NOMO-1 treated with dmso at 0.1 percent for 144 hours (cell line): ENCODE measurements at regions not wholly inside any gene's neighbourhood (a gene's known extent, or its start where the extent isn't known, plus 50 kb on each side); places are given as distances from the start of the nearest gene placed in this dataset.

Source experiments
- DNase-seq: peaks from one replicate; lab custom pipeline; 2025; ENCODE audit not compliant: unreplicated experiment; lab: John Stamatoyannopoulos, UW

DNA sequence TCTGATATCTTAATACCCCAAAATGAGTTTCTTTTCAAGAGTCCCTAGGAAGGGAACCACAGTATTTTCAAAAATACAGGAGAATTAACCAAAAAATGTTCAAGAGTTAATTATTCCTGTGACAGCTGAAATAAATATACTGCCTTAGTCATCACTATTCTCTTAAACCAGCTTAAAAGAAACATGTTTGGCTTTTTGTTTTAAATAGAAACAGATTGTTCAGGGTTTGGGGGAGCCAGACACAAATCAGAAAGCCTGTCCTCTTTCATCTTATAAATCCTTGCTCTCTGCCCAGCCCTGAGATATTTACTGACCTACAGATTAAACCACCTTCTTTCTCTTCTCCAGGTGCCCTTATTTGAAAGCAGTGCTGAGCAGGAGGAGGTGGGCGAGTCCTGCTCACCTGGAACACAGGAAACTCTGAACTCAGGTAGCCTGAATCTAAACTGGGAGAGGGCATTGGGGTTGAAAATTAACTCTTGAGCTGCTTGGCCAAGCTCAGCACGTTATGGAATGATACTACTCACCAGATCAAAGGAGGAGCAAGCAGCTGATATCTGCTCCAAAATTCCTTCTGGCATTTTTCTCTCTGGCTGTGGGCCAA lies 84.1 kb upstream of the SPRED1 start:
- DNase-seq, result no peak

DNA sequence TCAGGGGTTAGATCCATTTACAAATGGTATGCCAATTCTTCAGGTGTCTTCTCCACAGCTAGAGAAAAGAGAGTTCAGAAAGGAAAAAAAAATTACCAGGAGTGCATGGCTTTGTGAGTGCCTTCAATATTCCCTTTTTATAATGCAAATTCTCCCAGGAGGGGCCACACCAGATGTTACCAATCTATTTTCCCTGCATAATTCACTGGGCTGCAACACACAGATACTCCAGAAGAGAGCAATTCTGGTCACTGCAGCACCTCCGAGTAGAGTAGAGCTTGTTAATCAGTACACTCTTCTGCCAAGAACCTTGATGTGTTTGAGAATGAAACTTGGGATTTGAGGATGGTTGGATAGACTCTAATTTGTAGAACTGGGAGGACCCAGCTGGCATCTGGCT lies 80.7 kb upstream of the SPRED1 start:
- no peak for DNase-seq

DNA sequence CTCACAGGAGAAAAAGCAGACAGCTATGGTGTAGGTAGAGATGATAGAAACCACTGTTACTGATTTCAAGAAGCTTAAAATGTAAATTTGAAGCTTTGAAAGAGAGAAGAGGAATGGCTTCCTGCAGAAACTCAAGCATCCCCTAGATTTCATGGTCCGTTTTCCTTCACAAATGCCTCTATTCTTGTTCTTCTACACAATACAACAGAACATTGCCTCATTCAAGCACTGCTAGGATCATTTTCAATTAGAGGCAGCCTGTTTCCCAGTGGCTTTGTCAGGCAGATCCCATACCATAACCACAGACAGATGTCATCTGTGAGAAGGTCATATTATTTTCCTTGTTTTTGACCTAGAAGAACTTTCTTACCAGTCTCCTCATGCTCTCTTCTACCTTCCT lies 77.9 kb upstream of the SPRED1 start:
- DNase-seq, result no peak

- DNase-seq, result no peak
These were observed 76.5 kb upstream of the SPRED1 start for GRCh38 chr15:38176155-38176554.

- no peak for DNase-seq
These were observed 75.9 kb upstream of the SPRED1 start for GRCh38 chr15:38176691-38177090.

GRCh38 chr15:38182900-38183299 lies 69.7 kb upstream of the SPRED1 start:
- DNase-seq, result no peak

- DNase-seq, result no peak
These were observed 66.1 kb upstream of the SPRED1 start for GRCh38 chr15:38186507-38186906.

DNA sequence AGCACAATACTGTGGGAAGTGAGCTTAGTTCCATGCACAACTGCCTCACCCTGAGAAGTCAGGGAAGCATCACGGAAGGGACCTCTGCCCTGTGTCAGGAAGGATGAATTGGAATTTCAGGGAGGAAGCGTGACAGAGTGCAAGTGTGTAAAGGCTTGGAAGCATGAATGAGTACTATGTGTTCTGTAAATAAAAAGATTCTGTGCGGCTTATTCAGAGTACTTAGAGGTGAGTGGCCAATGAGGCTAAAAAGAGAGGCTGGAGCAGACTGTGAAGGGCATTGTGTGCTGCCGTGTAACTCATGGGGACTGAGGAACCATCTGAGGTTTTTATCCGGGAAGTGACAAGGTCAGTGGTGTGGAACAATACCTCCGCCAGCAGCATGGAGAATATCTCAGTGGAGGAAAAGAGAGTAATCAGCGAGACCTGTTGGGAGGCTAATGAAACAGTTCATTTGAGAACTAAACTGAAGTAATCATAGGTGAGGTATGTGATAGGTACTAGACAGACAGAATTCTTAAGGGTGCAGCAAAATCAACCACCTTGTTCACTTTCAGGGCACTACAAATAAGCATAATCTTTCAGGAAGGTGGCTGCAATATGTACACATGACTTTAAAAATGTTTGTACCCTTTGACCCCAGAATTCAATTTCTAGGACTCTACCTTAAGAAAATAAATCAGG lies 64.9 kb upstream of the SPRED1 start:
- no peak for DNase-seq

DNA sequence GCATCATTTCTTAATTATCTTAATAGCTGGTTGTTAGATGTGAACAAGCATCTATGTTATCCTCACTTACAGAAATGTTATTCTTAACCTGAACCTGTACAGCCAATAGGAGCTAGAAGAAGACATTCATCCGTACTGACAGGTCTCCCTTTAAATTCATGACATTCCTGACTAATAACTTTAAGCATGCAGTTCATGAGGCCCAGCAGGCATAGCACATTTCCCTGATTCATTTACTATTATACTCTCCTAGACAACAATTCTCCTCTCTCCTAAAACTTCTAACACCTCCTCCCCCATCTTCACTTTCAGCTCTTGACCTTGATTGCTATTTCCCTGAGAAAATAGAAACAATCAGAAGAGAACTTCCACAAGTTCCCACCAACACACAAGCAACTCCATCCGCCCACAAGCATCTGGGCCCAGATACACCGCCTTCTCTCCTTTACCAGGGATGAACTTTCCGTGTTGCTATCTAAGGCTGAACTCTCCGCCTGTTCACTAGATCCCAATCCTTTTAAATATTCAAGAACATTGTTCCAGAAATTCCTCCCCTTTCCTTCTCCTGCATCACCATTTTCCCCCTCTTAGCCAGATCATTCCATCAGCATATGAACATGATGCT lies 62.9 kb upstream of the SPRED1 start:
- no peak for DNase-seq

DNA sequence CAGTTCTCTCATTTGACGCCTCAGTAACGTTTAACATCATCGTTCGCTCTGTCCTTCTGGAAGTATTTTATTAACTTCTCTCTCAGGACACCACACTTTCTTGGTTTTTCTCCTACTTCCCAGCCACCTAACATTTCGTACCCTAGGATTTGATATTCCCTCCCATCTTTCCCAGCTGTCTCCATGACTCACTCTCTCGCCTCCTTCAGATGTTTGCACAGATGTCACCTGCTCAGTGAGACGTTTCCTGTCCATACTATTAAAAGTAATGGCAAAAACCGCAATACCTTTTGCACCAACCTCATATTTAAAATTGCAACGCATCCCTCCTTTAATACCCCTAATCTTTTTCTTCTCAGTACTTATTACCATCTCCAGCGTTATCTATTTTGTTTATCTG lies 62.1 kb upstream of the SPRED1 start:
- DNase-seq, result no peak

GRCh38 chr15:38192496-38192895 lies 60.1 kb upstream of the SPRED1 start:
- no peak for DNase-seq

GRCh38 chr15:38193496-38193895 lies 59.1 kb upstream of the SPRED1 start:
- DNase-seq, result no peak

GRCh38 chr15:38195191-38195901 lies 57.3 kb upstream of the SPRED1 start:
- DNase-seq, result no peak

GRCh38 chr15:38196076-38196475 lies 56.6 kb upstream of the SPRED1 start:
- DNase-seq, result no peak

DNA sequence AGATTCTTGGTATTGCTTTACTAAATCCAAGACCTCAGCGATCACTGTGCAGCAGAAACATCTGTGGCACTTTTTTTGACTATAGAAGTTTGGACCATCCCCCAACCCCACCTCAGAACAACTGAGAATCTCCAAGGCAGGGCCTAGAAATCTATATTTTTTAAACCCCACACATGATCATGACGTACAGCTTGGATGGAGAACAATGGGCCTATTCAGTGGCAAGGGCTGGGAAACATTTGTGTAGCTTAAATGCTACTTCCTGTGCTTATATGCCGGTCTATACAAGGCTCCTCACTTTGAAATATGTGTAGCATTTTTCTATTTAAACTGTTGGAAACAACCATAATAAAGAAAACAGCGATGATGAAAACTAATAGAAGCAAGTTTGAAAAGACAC lies 55.1 kb upstream of the SPRED1 start:
- no peak for DNase-seq

DNA sequence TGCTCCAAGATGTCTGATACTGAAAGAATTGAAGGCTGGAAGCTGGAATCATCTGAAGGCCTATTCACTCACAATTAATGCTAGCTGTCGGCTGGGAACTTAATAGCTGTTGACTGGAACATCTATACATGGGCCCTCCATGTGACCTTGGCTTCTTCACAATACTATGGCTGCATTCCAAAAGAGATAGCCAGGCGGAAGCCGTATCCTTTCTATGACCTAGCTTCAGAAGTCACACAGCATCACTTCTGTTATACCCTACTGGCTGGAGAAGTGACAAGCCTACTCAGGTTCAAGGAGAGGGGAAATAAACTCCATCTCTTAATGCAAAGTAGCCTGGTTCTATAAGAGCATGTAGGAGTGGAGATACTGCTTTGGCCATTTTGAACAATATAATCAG lies 50.9 kb upstream of the SPRED1 start:
- no peak for DNase-seq

DNA sequence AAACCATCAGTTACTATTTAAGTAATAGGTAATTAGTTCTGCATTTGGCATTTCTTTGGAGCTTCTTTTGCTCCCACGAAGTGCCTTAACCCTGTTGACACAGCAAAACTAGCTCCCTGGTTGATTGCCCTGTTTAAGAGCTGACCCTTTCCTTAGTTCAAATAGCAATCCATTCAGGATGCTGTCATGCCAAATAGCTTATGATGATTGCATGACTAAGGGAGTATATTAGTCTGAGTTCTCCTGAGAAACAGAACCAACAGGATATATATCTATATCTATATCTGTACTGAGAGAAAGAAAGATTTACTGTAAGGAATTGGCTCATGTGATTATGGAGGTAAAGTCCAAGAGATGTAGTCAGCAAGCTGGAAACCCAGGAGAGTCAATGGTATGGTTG lies 50.3 kb upstream of the SPRED1 start:
- no peak for DNase-seq
